Stimulated activated CD8-positive, alpha-beta memory T cell treated with anti-CD3 and anti-CD28 coated beads, Interleukin-4, amount 100 ng/mL, for 24 hours (primary cell): ENCODE measurements at regions not wholly inside any gene's neighbourhood (a gene's known extent, or its start where the extent isn't known, plus 50 kb on each side); places are given as distances from the start of the nearest gene placed in this dataset.

Experiments used
- DNase-seq: peaks from one replicate; pipeline ENCODE4 v3.0.0-alpha.2; 2020; ENCODE audit warnings: low read depth

DNA sequence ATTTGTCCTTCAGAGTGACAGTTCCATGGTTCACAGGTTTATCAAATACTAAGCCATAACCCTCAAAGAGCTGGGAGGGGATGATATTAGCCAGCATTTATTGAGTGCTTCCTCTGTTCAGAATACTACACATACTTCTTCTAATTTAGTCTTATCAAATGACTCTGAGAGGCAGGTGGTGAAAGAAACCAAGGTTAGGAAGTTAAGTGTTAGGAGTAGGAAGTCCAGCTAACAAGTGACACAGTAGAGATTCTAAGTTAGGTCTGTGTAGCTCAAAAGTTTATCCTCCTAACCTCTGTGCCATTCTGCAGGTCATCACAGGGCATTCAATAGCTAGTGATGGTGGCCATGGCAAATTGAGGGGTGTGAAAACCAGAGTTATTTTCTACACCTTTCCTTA lies 198.3 kb upstream of the MID1 start:
- DNase-seq, result no peak

DNA sequence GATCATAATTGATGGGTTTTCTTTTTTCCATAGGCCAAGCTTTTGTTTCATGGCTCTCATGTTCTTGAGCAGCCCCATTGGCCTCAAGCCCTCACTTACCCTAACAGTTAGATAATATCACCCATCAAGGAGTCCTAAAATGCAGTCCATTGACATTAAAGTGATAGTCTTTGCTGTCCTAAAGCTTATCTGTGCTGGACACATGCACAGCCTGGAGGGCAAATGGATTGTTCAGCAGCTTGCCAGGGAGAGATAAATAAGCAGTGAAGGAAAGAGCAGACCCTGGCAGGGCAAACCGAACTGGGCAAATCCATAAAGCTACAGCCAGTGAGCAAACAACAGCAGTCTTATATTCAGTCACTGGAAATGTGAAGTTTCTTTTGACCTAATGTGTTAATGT lies 199.6 kb upstream of the MID1 start:
- no peak for DNase-seq

DNA sequence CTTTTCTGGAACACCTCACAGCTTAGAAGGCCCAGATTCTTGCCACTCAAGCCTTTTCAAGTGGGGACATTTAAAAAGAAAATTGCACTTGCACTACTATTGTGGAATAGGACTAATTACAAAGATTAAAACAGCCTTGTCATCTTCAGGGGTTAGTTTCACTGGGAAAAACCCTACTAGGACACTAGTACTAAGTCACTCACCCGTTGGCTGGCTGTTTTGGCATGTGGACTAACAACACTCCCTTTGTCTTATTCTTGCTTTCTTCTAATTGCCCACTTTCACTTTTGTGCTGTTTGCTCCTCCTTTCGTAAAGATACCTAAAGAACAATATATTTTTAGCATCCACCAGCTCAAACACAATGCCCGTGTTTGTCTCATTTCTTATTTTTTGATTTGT lies 200.9 kb upstream of the MID1 start:
- DNase-seq, result no peak

DNA sequence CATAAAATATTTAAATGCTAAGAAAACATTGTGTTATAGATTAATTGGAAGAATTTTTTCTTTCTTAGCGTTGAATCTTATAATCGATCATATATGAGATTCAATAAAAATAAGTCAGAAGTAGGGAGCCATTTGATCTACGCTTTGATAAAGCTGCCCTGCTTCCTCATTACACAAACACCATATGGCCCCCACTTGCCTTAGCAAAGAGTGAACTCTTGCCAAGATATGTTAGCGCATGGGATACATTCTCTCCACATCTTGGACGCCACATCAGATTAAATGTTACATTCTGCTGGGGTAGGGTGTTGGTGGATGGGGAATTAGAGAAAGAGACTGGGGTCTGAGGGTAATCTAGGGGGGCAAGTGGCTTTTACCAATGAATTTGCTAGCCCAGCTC lies 207.7 kb upstream of the MID1 start:
- no peak for DNase-seq

DNA sequence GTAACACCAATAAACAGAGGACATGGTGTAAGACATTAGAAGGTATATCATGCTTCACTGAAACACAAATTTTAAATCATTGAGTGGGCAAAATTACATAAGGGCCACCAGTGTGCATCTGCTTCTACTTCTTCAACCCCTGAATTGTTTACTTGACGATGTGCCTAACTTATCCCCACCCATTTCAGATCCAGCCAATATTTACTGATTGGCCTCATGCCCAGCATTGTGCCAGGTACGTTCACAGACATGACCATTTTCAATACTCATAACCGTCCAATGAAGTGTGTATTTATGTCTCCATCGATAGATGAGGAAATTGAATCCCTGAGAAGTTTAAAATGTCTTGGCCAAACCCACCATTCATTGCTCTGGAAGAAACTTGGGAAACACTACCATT lies 208.3 kb upstream of the MID1 start:
- no peak for DNase-seq

DNA sequence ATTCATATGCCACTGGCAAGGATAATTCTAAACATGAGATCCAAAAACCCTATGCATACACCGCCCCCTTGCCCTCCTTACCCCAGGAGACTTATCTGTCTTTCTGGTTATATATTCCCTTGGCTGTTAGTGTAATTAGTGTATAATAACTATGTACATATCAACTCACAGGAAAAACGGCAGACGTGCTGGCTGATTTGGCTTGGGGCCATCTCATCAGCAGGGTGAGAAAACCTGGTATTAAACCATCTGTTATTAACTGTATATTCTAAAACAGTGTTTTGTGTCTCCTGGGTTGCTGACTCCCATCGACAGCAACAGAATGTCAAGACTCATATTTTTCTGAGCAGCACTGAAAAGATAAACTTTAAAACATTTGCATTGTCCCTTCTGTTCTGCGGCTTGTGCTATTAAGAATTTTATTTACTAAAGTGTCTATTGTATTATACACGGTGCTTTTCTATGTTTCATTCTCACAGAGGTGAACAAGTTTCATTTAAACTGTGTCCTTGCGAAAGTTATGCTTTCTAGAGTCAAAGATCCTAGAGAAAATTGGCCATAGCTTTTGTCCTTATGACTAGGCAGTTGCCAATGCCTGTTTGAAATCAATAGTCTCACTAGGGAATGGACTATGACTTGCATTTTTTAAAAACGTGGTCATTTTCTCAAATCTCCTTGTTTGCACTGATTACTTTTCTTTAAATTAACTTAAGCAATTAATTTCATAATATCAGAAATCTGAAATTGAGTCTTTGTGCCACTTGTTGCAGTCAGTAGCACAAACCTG lies 211.5 kb upstream of the MID1 start:
- DNase-seq, result no peak

DNA sequence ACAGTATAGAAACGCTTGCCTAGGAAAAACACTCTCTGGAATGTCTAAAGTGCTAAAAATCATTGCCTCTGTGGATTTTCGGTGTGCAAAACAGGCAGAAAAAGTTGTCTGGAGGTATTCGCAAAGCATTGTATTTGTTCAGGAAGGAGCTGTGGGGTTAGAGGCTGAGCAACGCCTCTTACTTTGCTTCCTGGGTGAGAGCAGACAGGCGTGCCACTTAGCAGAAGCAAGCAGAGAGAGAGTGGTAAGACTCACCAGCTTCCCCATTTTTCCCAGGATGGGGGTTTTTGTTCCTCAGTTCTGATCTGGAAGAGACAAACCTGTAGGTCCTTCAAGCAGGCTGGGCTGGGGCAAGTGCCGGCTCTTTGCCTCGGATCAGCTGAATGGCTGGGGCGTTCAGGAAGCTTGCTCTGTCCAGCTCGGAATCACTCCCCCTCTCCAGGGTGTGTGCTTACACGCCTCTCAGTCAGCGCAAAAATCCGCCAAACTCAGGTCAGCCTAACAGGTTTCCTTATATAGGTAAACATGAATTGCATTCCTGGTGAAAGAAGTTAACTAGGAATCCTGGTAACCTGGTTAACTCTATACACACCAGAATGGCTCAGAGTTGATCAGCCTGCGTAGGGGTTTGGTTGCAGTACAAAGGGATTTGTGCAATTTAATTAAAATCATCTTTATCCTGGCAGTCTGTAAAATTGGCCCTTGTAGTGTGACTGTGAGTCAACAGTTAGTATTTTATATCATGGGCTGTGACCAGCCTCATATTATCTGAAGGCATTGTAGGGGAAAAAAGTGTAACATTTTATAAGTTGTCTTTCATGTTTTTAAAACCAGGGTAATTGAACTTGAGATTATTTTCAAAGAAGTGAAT lies 213.1 kb upstream of the MID1 start:
- no peak for DNase-seq

DNA sequence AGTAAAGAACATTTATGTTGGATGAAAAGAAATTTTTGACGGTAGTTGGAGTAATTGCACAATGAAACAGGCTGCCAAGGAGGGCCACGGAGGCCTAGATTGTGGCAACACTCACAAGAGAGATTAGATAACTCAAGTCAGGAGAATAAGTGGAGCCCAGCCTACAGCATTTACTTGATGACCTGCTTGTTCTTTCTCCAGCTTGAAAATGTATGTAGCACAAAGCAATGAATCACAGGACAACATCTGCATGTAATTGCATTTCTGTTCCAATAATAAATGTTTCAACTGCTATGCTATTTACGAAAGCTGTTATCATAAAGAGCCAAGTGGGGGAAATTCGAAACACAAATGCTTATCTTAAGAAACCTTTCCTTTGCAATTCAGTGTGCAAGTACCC lies 221.2 kb upstream of the MID1 start:
- DNase-seq, result no peak

DNA sequence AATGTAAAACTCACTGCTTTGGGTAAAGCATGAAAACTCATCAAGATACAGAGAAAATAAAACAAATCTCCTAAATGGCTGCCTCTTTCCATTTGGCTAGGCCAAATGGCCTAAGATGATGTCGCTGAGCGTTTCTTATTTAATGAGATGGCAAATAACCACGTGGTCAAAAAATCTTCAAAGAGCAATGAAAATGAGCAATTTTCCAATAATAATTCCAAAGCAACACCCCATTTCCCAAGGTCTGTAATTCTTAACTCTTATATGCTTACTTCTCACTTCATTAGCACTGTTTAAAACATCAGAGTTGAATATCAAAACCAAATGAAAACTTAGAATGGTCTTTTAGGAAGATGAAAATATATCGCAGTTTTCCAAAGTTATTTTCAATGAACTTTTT lies 222.3 kb upstream of the MID1 start:
- no peak for DNase-seq

DNA sequence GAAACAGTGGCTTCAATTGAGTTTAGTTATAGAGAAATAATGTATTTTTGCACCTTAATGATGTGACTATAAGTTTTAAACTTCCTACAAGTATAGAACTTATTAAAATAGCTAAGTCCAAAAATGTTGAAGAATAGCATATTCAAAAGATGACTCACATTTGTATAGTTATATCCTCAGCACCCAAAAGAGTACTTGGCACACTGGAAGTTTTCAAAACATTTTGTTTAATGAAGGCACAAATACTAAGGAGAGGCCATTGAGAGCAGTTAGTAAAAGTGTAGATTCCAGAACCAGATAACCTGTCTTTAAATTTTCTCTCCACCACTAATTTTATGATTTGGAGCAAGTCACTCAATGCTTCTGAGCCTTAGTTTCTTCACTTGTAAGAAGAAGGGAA lies 226.9 kb upstream of the MID1 start:
- DNase-seq, result no peak

DNA sequence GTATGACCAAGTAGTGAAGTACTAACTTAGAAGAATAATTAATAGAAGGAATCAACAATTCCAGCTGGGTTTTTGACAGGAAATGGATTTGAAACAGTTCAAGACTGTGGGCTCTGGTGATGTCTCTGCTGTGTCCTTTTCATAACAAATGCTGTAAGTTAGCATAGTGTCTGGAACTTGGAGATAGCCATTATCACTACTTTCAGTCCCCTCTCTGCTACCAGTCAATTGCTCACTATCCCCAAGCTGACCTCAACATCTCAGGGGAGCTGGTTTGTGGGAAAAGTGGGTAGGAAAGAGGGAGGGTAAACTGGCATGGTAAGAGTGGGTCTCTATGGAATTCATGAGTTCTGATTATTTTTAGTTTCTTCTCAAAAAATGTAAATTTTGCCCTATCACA lies 231.4 kb upstream of the MID1 start:
- no peak for DNase-seq

DNA sequence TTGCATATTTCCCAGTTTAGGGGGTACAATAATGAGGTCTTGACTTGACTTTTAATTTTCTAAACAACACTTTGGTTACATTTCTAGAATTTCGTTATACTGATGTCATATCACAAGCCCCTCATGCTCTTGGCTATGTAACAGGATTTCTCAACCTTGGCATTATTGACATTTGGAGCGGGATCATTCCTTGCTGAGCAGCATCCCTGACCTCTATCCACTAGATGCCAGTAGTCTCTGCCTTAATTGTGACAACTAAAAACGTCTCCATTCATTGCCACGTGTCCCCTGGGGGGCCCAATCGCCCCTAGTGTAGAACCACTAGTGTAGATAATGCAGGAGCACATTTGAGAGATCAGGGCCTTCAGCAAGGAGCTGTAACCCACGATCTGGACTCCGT lies 234.2 kb upstream of the MID1 start:
- DNase-seq, result no peak

DNA sequence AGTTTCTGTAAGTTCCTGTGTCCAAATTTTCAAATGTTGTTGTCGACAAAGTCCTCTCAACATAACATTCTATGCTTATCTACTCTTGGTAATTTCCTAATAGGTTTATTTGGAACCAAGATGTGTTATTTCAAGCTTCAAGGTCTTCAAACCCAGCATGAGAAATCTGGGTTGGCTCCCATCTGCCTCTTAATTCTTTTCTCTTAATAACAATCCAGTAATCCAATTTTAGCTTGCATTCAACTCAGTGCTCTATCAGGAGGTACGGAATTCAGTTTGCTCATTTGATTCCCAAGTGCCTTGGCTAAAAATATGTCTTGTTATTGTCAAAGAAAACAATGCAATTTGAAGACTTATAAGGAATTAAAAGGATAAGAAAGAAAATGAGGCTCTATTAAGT lies 235.5 kb upstream of the MID1 start:
- no peak for DNase-seq

DNA sequence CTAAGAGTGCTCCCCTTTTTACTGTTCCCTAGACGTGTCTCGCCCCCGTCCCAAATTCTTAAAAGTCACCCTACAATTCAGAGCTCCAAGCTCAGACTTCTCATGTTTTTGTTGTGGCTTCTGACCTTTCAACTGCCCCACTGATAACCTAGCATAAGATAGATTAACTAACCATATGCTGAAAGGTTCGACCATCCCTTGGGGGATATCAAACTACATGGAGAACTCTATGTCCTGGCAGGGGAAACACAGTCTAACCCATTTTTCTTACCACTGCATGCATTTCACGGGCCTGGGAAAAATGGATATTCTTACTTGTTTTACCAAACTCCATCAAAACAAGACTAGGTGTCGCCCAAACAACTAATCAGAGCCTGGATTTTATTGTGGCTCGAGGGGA lies 236.4 kb upstream of the MID1 start:
- no peak for DNase-seq

DNA sequence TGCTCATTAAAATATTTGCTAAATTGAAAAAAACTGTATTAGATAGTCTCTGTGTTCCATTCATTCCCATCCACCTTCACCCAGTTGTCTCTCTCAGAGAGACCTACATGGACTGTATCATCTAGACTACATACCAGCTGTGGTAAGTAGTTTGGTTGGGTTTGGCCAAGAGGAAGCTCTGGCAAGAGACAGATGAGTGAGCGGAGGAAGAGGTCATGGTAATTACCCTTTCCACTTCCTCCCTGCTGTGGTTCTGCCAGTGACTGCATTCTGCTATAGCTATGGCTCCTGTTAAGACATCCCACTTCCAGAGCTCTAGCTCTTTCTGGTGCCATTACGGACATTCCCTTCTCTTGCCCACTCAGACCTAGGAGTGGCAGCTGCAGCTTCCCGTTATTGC lies 239.0 kb upstream of the MID1 start:
- no peak for DNase-seq

DNA sequence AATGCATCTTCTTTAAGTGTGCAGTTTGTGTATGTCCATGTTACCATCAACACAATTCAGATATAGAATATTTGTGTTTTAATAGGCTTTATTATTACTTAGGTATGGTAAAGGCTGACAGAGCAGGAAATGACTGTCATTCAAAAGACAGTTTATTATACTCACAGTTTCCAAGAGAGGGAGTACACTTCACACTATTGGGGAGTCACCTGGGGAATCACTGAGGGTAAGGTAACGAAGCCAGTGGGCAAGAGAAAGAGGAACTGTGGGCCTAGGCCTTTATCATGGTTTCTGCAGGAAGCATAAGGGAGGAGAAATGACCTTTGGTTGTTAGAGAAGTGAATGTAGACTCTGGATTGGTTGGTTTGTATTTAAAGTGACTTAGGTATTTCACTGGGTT lies 235.1 kb upstream of the HCCS start:
- no peak for DNase-seq

DNA sequence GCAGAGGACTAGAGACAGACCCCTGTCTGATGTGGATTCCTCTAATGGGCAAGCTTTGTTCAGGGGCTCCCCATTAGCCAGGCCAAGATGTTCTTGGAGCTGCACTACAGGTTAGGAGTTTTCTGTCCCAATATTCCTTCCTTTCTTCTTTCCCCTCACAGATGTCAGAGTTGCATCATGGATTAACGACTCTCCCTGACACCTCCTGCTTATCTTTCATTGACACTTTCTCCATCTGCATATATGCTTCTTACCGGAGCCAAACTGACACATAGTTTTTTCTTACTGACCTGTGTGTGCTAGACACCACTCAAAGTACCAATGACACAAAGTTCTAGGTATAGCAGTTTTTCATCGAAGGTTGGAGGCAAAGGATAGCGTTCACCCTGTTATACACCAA lies 228.6 kb upstream of the HCCS start:
- DNase-seq, result no peak

DNA sequence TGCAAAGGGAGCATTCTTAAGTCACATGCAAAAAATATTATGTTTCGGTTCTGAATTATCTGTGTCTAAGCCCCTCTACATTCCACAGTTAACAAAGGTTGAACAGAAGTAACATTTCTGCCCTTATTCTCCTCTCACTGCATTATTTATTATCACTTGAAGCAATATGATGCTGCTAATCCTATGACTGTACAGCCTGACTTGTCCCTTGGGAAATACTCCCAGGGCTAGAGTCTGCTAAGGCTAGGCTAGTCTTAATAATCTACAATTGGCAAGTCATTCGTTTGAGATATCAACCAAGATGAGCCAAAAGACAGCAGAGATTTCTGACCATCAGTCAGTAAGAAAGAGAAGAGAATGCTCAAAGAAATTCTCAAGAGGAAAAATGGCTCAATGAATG lies 226.9 kb upstream of the HCCS start:
- no peak for DNase-seq

DNA sequence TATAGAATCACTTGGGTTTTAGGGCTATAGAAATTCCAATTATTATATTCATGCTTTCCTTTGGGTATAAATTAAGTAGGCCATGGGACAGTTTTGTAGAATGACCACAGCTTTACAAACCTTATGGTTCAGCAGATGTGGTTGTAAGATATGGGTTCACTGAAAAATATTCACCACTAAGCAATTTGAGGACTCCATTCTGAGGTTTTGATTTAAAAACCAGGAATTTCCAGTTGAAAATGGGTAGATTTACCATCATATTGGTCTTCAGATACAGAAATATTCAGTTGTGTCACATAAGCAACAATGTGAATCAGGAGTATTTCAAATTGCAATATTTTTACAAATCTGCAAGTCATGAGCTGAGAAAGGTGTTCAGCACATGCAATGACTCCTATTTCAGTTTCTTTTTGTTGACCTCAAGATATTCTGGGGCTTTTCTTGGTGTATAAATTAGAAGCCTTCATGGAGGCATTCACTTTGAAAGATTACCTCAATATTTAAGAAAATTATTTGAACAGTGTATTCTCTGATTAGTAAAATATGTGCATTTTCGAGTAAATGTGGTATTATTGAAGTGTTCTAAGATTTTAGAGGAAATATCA lies 218.4 kb upstream of the HCCS start:
- no peak for DNase-seq

DNA sequence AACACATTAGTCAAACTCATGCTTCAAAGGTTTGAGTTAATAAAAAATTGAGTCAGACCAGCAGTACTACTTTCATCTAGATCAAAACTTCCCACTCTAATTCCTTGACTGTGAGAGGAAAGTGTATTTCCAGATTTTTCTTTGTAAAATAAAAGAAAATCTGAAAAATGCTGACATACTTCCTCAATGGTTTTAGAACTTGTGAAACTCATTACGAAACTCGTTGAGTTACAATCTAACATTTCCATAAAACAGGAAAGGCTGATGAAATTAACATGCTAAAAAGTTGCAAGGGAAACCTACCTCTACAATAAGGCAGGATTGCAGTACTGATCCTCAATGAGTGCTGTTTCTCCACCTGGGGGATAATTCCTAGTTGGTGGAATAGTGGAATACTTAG lies 217.8 kb upstream of the HCCS start:
- DNase-seq, result no peak

DNA sequence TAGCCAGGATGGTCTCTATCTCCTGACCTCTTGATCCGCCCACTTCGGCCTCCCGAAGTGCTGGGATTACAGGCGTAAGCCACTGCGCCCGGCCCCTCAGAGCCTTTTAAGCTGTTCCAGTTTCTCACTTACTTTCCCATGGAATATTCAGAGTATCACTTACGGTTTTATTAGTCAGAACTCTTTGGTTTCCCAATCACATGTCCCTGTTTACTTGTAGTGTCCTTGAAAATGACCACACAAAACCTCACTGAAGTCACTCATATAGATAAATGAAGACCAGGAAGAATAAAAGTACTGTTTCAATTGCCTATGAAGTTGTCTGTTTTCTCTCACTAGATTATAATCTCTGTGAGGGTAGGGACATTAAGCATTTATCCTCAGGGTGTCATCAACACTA lies 217.2 kb upstream of the HCCS start:
- DNase-seq, result no peak

DNA sequence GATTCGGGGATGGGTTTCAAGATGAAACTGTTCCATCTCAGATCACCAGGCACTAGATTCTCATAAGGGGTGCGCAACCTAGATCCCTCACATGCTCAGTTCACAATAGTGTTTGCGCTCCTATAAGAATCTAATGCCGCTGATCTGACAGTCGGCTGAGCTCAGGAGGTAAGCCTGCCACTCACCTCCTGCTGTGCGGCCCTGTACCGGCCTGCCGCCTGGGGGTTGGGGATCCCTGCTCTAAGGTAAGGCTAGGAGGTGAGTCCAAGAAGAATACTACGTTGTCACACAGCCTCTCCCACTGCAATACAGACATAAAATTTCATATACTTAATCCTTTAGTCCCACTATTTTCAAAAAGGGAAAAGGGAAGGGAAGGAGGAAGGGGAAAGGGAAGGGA lies 213.4 kb upstream of the HCCS start:
- DNase-seq, result no peak

DNA sequence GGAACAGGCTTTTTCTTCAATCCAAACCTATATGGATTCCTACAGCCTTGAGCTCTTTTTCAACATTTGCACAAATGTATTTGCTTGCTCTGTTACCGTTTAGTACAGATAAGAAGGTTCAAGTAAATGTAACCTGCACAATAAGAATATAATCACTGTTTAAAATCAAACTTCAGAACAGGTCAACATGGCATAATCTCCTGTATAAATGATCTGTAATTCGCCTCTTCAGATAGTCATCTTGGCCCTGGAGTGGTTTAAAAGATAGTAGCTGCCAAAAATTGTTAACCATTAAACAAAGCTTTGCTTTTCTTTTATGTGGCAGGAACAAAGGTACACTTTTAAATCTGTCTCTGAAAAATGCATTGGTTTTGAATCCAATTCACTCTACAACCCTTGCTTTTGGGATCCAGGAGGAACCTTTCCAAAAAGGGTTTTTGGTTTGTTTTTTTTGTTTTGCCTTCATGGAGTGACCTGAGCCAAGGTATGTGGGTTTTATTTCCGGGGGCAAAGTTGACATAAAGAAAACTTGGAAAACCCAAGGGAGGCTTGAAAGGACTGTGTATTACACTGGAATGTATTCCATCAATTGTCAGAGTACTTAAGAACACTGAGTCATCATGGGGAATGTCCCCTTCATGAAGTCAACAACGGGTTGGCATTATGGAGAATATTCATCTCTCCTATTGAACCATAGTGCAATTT lies 210.4 kb upstream of the HCCS start:
- no peak for DNase-seq
